B cell (primary cell): ENCODE measurements at regions not wholly inside any gene's neighbourhood (a gene's known extent, or its start where the extent isn't known, plus 50 kb on each side); places are given as distances from the start of the nearest gene placed in this dataset.
"Not testable (repeated sequence)": the region's sequence is repeated elsewhere in the genome, so short reads cannot be mapped to it uniquely, and the experiment has no call there.

Experiments used
- ATAC-seq: fragments of 200-7000 bp; cut with Tn5 transposase; one replicate; pipeline ENCODE4 v1.10.0; 2021; ENCODE audit warnings: low read depth, mild to moderate bottlenecking, moderate number of reproducible peaks, moderate library complexity
- CTCF ChIA-PET: fragments of 350-600 bp; sonication (Branson Sonifier 250); formaldehyde crosslinking; loops from one replicate; lab custom pipeline; 2021; ENCODE audit warnings: antibody characterized with exemption, inconsistent platforms; lab: Charles Lee
- POLR2A ChIA-PET: fragments of 350-600 bp; sonication (Branson Sonifier 250); formaldehyde crosslinking; loops from one replicate; lab custom pipeline; 2021; ENCODE audit warnings: antibody characterized with exemption; lab: Charles Lee
- DNase-seq: peaks from one replicate; pipeline ENCODE4 v3.0.0; 2013
- H2AFZ ChIP-seq: 2 replicates; pipeline ENCODE4 v1.6.1; 2012; ENCODE audit warnings: mild to moderate bottlenecking, low read depth, low read length; ENCODE audit not compliant: insufficient read depth, poor library complexity, severe bottlenecking
- H3K27ac ChIP-seq, 2 donors: 1 replicate in 1 of 2; 2 replicates in 1 of 2; pipeline ENCODE4 v1.5.1; 2012 to 2013; ENCODE audit warnings: low read length in 2 of 2, mild to moderate bottlenecking in 2 of 2, moderate library complexity in 1 of 2
- H3K27me3 ChIP-seq, 4 experiments: fragments of 200-600 bp in 1 of 4; sonication (generic) in 1 of 4; replicated peaks in 1 of 4; 1 replicate in 2 of 4; 2 replicates in 2 of 4; pipeline versions ENCODE4 v1.6.1 to v1.7.0; 2013 to 2016; ENCODE audit warnings: low read length in 3 of 4, mild to moderate bottlenecking in 2 of 4, mixed read lengths in 1 of 4, moderate library complexity in 1 of 4; ENCODE audit not compliant: insufficient read depth in 4 of 4, control insufficient read depth in 3 of 4; ENCODE audit errors: control extremely low read depth in 1 of 4
- H3K36me3 ChIP-seq, 2 experiments: replicated peaks in 1 of 2; 1 replicate in 1 of 2; 2 replicates in 1 of 2; pipeline versions ENCODE4 v1.6.1 to v1.7.1; 2013; ENCODE audit warnings: low read length in 1 of 2; ENCODE audit not compliant: insufficient read depth in 2 of 2, control insufficient read depth in 1 of 2; ENCODE audit errors: control extremely low read depth in 1 of 2, extremely low read depth in 1 of 2
- H3K4me1 ChIP-seq, 2 donors: fragments of 200-600 bp in 1 of 2; sonication (generic) in 1 of 2; 1 replicate in 1 of 2; 2 replicates in 1 of 2; pipeline versions ENCODE4 v1.5.1 to v1.6.1; 2013 to 2017; ENCODE audit warnings: low read length in 2 of 2; ENCODE audit not compliant: control insufficient read depth in 2 of 2, insufficient read depth in 2 of 2
- H3K4me2 ChIP-seq: replicated peaks from 2 replicates; pipeline ENCODE3; 2012; ENCODE audit warnings: mild to moderate bottlenecking, low read depth, low read length; ENCODE audit not compliant: poor library complexity, severe bottlenecking
- H3K4me3 ChIP-seq, 5 experiments: fragments of 200-600 bp in 1 of 5; sonication (generic) in 1 of 5; 1 replicate in 3 of 5; 2 replicates in 2 of 5; pipeline versions ENCODE4 v1.5.1 to v1.7.0; 2011 to 2016; ENCODE audit warnings: low read length in 4 of 5, mild to moderate bottlenecking in 4 of 5, low read depth in 2 of 5, control low read depth in 1 of 5, moderate library complexity in 1 of 5; ENCODE audit not compliant: insufficient read depth in 1 of 5; ENCODE audit errors: control extremely low read depth in 1 of 5, extremely low read depth in 1 of 5
- H3K79me2 ChIP-seq: fragments of 200-600 bp; sonication (generic); one replicate; pipeline ENCODE4 v1.6.0; 2016; ENCODE audit warnings: low read length; ENCODE audit not compliant: control insufficient read depth, insufficient read depth
- H3K9ac ChIP-seq: fragments of 200-600 bp; sonication (generic); 2 replicates; pipeline ENCODE4 v1.6.1; 2017; ENCODE audit warnings: mild to moderate bottlenecking, low read length, moderate library complexity
- H3K9me3 ChIP-seq, 3 donors: one replicate each; pipeline versions ENCODE4 v1.6.1 to v1.7.1; 2013; ENCODE audit warnings: low read length in 2 of 3; ENCODE audit not compliant: control insufficient read depth in 2 of 3, insufficient read depth in 1 of 3; ENCODE audit errors: control extremely low read depth in 1 of 3
- H4K20me1 ChIP-seq: 2 replicates; pipeline ENCODE4 v1.6.0; 2012; ENCODE audit warnings: mild to moderate bottlenecking, low read length; ENCODE audit not compliant: insufficient read depth, control insufficient read depth, poor library complexity, severe bottlenecking
- H3K27ac Mint-ChIP-seq: one replicate; pipeline ENCODE4 v1.8.0; 2021; ENCODE audit warnings: mixed read lengths
- H3K27me3 Mint-ChIP-seq: one replicate; pipeline ENCODE4 v1.8.0; 2021; ENCODE audit warnings: mixed read lengths
- H3K4me1 Mint-ChIP-seq: one replicate; pipeline ENCODE4 v1.8.0; 2021; ENCODE audit warnings: mixed read lengths
- H3K4me3 Mint-ChIP-seq: one replicate; pipeline ENCODE4 v1.8.0; 2021; ENCODE audit warnings: mixed read lengths
- H3K9me3 Mint-ChIP-seq: one replicate; pipeline ENCODE4 v1.8.0; 2022; ENCODE audit warnings: mixed read lengths; ENCODE audit not compliant: insufficient read depth
- EZH2 ChIP-seq: IDR thresholded peaks from 2 replicates; pipeline ENCODE4 v1.6.1; 2012; ENCODE audit warnings: borderline replicate concordance, low read depth, mild to moderate bottlenecking, moderate library complexity, low read length; ENCODE audit not compliant: insufficient read depth, poor library complexity, severe bottlenecking
- WGBS: methylation state at CpG from one replicate; pipeline ENCODE4 v1.1.5; 2013; ENCODE audit warnings: missing lambda C conversion rate; ENCODE audit not compliant: insufficient coverage; 5-methylcytosine and 5-hydroxymethylcytosine counted together
- intact Hi-C: fragments of 100-400 bp; cut with micrococcal nuclease; formaldehyde crosslinking; loops from one replicate; pipeline ENCODE4 v1.10.0; 2022
- TF ChIP-seq, protein P1 (sequence below): fragments of 200-600 bp; IDR thresholded peaks from one replicate; pipeline ENCODE4 v1.8.0; 2022; ENCODE audit warnings: antibody characterized with exemption, mild to moderate bottlenecking

DNA sequence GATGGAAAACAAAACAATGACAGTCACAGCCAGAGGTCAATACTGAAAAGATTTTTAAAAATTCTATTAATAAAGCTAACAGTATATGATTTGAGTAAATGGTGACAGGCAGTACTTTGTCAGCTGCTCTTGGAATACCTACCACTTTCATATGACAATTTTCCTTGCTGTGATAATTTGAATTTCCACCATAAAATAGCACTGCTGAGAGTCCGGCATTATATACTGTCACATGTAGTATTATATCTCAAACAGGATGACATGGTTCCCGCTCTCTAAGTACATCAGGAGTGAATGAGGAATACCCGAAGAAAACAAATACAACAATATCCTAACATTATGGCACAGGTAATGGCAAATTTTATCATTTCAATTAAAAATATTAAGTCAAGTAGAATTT lies 146.8 kb upstream of the TMPRSS15 start:
- Histone ChIP-seq H3K79me2 (no peaks in the 10 kb centered on the region), H3K27me3 (no peaks in the 10 kb centered on the region), H3K9me3 (no peaks in the 10 kb centered on the region), H3K36me3 (no peaks in the 10 kb centered on the region), H4K20me1 (no peaks in the 10 kb centered on the region), H2AFZ (no peak overlapping the region), H3K27ac (no peak overlapping the region), H3K4me1 (no peaks in the 10 kb centered on the region), H3K4me2 (no peak overlapping the region), H3K4me3 (no peak overlapping the region), H3K9ac (no peak overlapping the region)
- H3K27ac Mint-ChIP-seq, result no peak overlapping the region
- ATAC-seq, result no peak
- H3K9me3 Mint-ChIP-seq, result no peaks in the 10 kb centered on the region
- no peaks in the 10 kb centered on the region for H3K4me1 Mint-ChIP-seq
- ChIA-PET POLR2A (no interaction called here), CTCF (no interaction called here)
- no peaks in the 10 kb centered on the region for H3K27me3 Mint-ChIP-seq
- TF ChIP-seq, protein P1, sequence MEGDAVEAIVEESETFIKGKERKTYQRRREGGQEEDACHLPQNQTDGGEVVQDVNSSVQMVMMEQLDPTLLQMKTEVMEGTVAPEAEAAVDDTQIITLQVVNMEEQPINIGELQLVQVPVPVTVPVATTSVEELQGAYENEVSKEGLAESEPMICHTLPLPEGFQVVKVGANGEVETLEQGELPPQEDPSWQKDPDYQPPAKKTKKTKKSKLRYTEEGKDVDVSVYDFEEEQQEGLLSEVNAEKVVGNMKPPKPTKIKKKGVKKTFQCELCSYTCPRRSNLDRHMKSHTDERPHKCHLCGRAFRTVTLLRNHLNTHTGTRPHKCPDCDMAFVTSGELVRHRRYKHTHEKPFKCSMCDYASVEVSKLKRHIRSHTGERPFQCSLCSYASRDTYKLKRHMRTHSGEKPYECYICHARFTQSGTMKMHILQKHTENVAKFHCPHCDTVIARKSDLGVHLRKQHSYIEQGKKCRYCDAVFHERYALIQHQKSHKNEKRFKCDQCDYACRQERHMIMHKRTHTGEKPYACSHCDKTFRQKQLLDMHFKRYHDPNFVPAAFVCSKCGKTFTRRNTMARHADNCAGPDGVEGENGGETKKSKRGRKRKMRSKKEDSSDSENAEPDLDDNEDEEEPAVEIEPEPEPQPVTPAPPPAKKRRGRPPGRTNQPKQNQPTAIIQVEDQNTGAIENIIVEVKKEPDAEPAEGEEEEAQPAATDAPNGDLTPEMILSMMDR, result no peak
- TF ChIP-seq EZH2, result no peak
- intact Hi-C loops, result no loop called here
- WGBS, result no CpG with 5 or more reads among the region's 3 CpGs
- H3K4me3 Mint-ChIP-seq, result no peak overlapping the region
- DNase-seq, result no peak

DNA sequence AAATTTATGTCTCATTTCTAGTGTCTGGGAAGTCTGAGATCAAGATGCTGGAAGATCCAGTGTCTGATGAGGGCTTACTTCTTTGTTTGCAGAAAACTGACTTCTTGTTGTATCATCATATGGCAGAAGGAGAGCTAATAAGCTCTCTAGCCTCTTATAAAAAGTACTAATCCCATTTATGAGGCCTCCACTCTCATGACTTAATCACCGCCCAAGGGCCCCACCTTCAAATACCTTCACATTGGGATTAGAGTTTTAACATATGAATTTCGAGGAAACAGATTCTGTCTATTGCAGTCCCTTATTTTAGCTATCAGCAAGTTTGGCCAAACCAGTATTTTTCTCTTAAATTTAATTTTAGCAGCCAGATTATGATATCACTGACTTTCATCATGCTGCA lies 150.2 kb upstream of the TMPRSS15 start:
- intact Hi-C loops, result no loop called here
- no peak for DNase-seq
- Mint-ChIP-seq H3K27ac (no peak overlapping the region), H3K9me3 (no peaks in the 10 kb centered on the region), H3K4me1 (no peaks in the 10 kb centered on the region), H3K27me3 (no peaks in the 10 kb centered on the region), H3K4me3 (no peak overlapping the region)
- POLR2A ChIA-PET, result no interaction called here
- Histone ChIP-seq H3K4me3 (no peak overlapping the region), H3K9ac (no peak overlapping the region), H3K36me3 (no peaks in the 10 kb centered on the region), H3K27ac (no peak overlapping the region), H4K20me1 (no peaks in the 10 kb centered on the region), H3K9me3 (no peaks in the 10 kb centered on the region), H3K27me3 (no peaks in the 10 kb centered on the region), H3K4me2 (no peak overlapping the region), H3K4me1 (no peaks in the 10 kb centered on the region), H2AFZ (no peak overlapping the region), H3K79me2 (no peaks in the 10 kb centered on the region)
- TF ChIP-seq EZH2, result no peak
- TF ChIP-seq, protein P1, result no peak
- WGBS, result 100% methylated on average over 1 of the region's 2 CpGs
- no peak for ATAC-seq
- CTCF ChIA-PET, result no interaction called here

DNA sequence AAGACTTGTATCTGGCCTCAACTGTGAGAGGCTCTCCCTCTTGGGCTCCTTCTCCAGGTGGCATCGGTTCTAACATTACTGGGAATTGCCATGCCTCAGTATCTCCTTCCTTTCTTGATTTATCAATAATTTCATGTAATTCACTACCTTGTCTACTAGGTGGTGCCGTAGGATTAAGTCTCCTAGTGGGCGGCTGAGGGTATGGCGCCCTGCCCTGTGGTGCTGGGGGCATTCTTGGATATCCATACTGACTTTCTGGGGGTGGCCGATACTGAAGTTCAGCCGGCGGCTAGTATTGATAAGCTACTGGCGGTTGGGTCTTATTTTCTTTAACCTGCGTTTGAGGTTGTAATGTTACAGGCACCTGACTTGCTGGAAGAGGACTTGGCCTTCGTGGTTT lies 164.2 kb upstream of the TMPRSS15 start:
- ATAC-seq, H3K27me3 ChIP-seq, H3K36me3 ChIP-seq, H3K27me3 Mint-ChIP-seq, H3K4me3 ChIP-seq, H3K4me3 Mint-ChIP-seq, H3K27ac Mint-ChIP-seq, H2AFZ ChIP-seq, H3K9me3 Mint-ChIP-seq, H3K4me2 ChIP-seq, H3K9me3 ChIP-seq, CTCF ChIA-PET, DNase-seq, H3K27ac ChIP-seq, H3K4me1 Mint-ChIP-seq, intact Hi-C loops, H3K9ac ChIP-seq, H3K79me2 ChIP-seq, H4K20me1 ChIP-seq, H3K4me1 ChIP-seq, POLR2A ChIA-PET: not testable (repeated sequence)
- WGBS, result 100% methylated on average over 2 of the region's 10 CpGs
